Subcutaneous abdominal adipose tissue (tissue), 5 donors: ENCODE measurements at regions not wholly inside any gene's neighbourhood (a gene's known extent, or its start where the extent isn't known, plus 50 kb on each side); places are given as distances from the start of the nearest gene placed in this dataset.

Experiments
- H3K27ac ChIP-seq: one replicate; pipeline ENCODE4 v1.7.0; 2013; ENCODE audit warnings: low read depth, mild to moderate bottlenecking, inconsistent platforms, low read length, moderate library complexity
- H3K27me3 ChIP-seq, 5 donors: one replicate each; pipeline ENCODE4 v1.7.0; 2013; ENCODE audit warnings: low read length in 5 of 5, inconsistent platforms in 1 of 5; ENCODE audit not compliant: control insufficient read depth in 5 of 5, insufficient read depth in 4 of 5
- H3K36me3 ChIP-seq, 5 donors: one replicate each; pipeline ENCODE4 v1.7.0; 2013; ENCODE audit warnings: low read length in 5 of 5; ENCODE audit not compliant: control insufficient read depth in 5 of 5, insufficient read depth in 5 of 5
- H3K4me1 ChIP-seq, 5 donors: one replicate each; pipeline ENCODE4 v1.7.0; 2013; ENCODE audit warnings: low read length in 5 of 5, mild to moderate bottlenecking in 3 of 5, moderate library complexity in 1 of 5; ENCODE audit not compliant: control insufficient read depth in 5 of 5, insufficient read depth in 5 of 5
- H3K4me3 ChIP-seq, 5 donors: one replicate each; pipeline ENCODE4 v1.7.0; 2013; ENCODE audit warnings: low read length in 5 of 5, low read depth in 1 of 5
- H3K9ac ChIP-seq, 5 donors: one replicate each; pipeline ENCODE4 v1.7.0; 2013; ENCODE audit warnings: low read length in 5 of 5, mild to moderate bottlenecking in 4 of 5, moderate library complexity in 3 of 5
- H3K9me3 ChIP-seq, 5 donors: one replicate each; pipeline ENCODE4 v1.7.0; 2013; ENCODE audit warnings: low read length in 5 of 5; ENCODE audit not compliant: control insufficient read depth in 5 of 5
- donor health status: healthy.
- donor health status: healthy.
- donor health status: healthy.
- donor health status: healthy.
- donor health status: healthy.

DNA sequence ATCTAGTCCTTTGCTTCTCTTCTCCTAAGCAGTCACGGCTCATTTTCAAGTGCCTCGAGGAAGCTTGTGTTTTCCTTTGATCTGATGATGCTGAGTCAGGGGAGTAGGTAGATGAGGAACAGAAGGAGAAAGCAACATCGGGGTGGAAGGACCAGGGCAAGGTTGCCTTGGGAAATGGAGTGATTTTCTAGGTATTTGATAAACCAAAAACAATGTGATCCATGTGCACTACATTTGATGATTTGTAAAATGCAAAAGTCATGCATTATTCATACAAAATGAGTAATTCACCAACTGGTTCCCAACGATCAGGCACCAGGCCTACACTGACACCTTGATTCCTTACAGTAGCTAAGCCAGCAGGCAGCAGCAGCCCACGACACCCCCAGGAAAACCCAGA lies 205.3 kb downstream of the ANAPC1 start:
- Histone ChIP-seq H3K9me3 (no peaks in the 10 kb centered on the region), H3K27me3 (no peaks in the 10 kb centered on the region), H3K36me3 (no peaks in the 10 kb centered on the region), H3K4me3 (no peak overlapping the region), H3K27ac (no peak overlapping the region), H3K9ac (no peak overlapping the region), H3K4me1 (peaks cover 0 to 4% (median 0%) of the 10 kb centered on the region in 5 donors)

- no peak overlapping the region for H3K27ac ChIP-seq
- no peaks in the 10 kb centered on the region for H3K27me3 ChIP-seq
- H3K4me3 ChIP-seq, result no peak overlapping the region
- H3K36me3 ChIP-seq, result no peaks in the 10 kb centered on the region
- H3K4me1 ChIP-seq, result peaks cover 0 to 3% (median 0%) of the 10 kb centered on the region in 5 donors
- no peak overlapping the region for H3K9ac ChIP-seq
- H3K9me3 ChIP-seq, result no peaks in the 10 kb centered on the region
These were observed 204.8 kb downstream of the ANAPC1 start for GRCh38 chr2:111679202-111679601.

GRCh38 chr2:111684611-111685010 lies 199.4 kb downstream of the ANAPC1 start:
- H3K27ac ChIP-seq, result no peak overlapping the region
- no peak overlapping the region for H3K4me3 ChIP-seq
- H3K36me3 ChIP-seq, result no peaks in the 10 kb centered on the region
- no peak overlapping the region for H3K9ac ChIP-seq
- no peaks in the 10 kb centered on the region for H3K27me3 ChIP-seq
- H3K9me3 ChIP-seq, result no peaks in the 10 kb centered on the region
- H3K4me1 ChIP-seq, result peaks cover 0 to 8% (median 0%) of the 10 kb centered on the region in 5 donors

GRCh38 chr2:111685342-111685741 lies 198.7 kb downstream of the ANAPC1 start:
- H3K27me3 ChIP-seq, result no peaks in the 10 kb centered on the region
- peaks cover 0 to 8% (median 4%) of the 10 kb centered on the region in 5 donors for H3K4me1 ChIP-seq
- H3K4me3 ChIP-seq, result no peak overlapping the region
- H3K9me3 ChIP-seq, result no peaks in the 10 kb centered on the region
- no peak overlapping the region for H3K9ac ChIP-seq
- H3K27ac ChIP-seq, result no peak overlapping the region
- H3K36me3 ChIP-seq, result no peaks in the 10 kb centered on the region

DNA sequence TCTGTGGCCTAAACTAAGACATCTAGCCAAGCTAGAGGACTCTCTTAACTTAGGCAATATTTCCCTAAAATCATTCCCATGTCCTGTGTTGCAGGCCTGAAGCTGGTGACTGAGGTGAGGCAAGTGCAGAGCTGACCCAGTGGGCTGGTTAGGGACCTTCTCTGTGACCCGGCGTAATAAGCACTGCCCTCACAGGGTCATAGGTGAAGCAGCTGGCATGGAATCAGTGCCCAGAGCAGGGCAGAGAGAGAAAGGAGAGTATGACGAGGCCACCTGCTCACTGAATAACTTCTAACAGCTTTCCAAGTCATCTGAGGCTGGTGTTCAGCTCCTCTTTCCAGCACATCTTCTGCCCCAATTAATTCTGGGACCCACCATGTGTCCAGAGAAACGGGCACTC lies 197.0 kb downstream of the ANAPC1 start:
- no peak overlapping the region for H3K9ac ChIP-seq
- H3K4me3 ChIP-seq, result no peak overlapping the region
- no peak overlapping the region for H3K27ac ChIP-seq
- H3K4me1 ChIP-seq, result peaks cover 0 to 8% (median 5%) of the 10 kb centered on the region in 5 donors
- no peaks in the 10 kb centered on the region for H3K27me3 ChIP-seq
- no peaks in the 10 kb centered on the region for H3K36me3 ChIP-seq
- H3K9me3 ChIP-seq, result no peaks in the 10 kb centered on the region

GRCh38 chr2:111687911-111688310 lies 196.1 kb downstream of the ANAPC1 start:
- no peak overlapping the region for H3K27ac ChIP-seq
- no peak overlapping the region for H3K9ac ChIP-seq
- H3K36me3 ChIP-seq, result no peaks in the 10 kb centered on the region
- H3K9me3 ChIP-seq, result no peaks in the 10 kb centered on the region
- peaks cover 0 to 8% (median 6%) of the 10 kb centered on the region in 5 donors for H3K4me1 ChIP-seq
- no peaks in the 10 kb centered on the region for H3K27me3 ChIP-seq
- no peak overlapping the region for H3K4me3 ChIP-seq

- no peak overlapping the region for H3K27ac ChIP-seq
- no peaks in the 10 kb centered on the region for H3K27me3 ChIP-seq
- H3K9me3 ChIP-seq, result no peaks in the 10 kb centered on the region
- H3K4me3 ChIP-seq, result no peak overlapping the region
- H3K4me1 ChIP-seq, result peaks cover 0 to 8% (median 6%) of the 10 kb centered on the region in 5 donors
- no peak overlapping the region for H3K9ac ChIP-seq
- no peaks in the 10 kb centered on the region for H3K36me3 ChIP-seq
These were observed 195.5 kb downstream of the ANAPC1 start for GRCh38 chr2:111688482-111688881.

GRCh38 chr2:111689174-111689573 lies 194.8 kb downstream of the ANAPC1 start:
- no peak overlapping the region for H3K27ac ChIP-seq
- no peaks in the 10 kb centered on the region for H3K27me3 ChIP-seq
- H3K4me3 ChIP-seq, result no peak overlapping the region
- H3K9ac ChIP-seq, result no peak overlapping the region
- H3K9me3 ChIP-seq, result no peaks in the 10 kb centered on the region
- peaks cover 0 to 8% (median 6%) of the 10 kb centered on the region in 5 donors for H3K4me1 ChIP-seq
- H3K36me3 ChIP-seq, result no peaks in the 10 kb centered on the region

GRCh38 chr2:111689941-111690340 lies 194.1 kb downstream of the ANAPC1 start:
- Histone ChIP-seq H3K9me3 (peaks cover 0 to 5% (median 3%) of the 10 kb centered on the region in 5 donors), H3K4me3 (no peak overlapping the region), H3K9ac (no peak overlapping the region), H3K4me1 (peaks cover 0 to 8% (median 5%) of the 10 kb centered on the region in 5 donors), H3K27ac (no peak overlapping the region), H3K36me3 (no peaks in the 10 kb centered on the region), H3K27me3 (no peaks in the 10 kb centered on the region)

DNA sequence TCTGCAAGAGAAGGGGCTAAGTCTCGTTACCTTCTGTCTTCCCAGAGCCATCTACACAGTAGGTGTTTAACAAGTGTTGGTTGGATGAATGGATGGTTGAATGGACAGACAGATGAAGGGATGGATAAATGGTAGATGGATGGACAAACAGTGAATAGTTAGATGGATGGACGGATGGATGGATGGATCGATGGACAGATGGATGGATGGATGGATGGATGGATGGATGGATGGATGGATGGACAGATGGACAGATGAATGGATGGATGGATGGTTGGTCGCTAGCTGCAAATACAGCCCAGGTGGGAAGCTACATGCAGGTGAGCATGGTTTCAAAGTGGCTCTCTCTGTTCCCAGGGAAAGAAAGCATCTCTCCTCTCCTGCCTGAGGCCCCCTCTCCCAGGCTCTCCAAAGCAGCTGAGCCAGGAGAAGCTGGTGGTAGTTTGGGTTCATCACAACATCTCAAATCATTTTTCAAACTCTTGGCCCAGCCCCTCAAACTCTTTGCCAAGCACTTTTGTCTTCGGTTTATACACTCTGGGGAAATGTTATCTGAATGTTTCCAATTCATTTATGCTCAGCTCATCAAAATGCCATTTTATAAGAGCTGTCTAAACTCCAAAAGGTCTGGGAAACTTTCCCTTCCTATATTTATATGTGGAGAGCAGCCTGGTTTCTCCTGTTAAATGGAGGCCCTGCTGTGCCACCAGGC lies 192.7 kb downstream of the ANAPC1 start:
- Histone ChIP-seq H3K27me3 (no peaks in the 10 kb centered on the region), H3K4me1 (peaks cover 0 to 8% (median 5%) of the 10 kb centered on the region in 5 donors), H3K9ac (no peak overlapping the region), H3K36me3 (no peaks in the 10 kb centered on the region), H3K27ac (no peak overlapping the region), H3K4me3 (no peak overlapping the region), H3K9me3 (peaks cover 0 to 6% (median 3%) of the 10 kb centered on the region in 5 donors)
